Karpas-422 (cell line): ENCODE measurements at regions not wholly inside any gene's neighbourhood (a gene's known extent, or its start where the extent isn't known, plus 50 kb on each side); places are given as distances from the start of the nearest gene placed in this dataset.

Experiments
- DNase-seq: peaks from one replicate; pipeline ENCODE4 v3.0.0-alpha.2; 2015
- H2AFZ ChIP-seq: fragments of 200-600 bp; sonication (generic); 2 replicates; pipeline ENCODE4 v1.6.1; 2014; ENCODE audit warnings: antibody characterized with exemption, low read length, mixed read lengths
- H3K27ac ChIP-seq: fragments of 200-600 bp; sonication (generic); 2 replicates; pipeline ENCODE4 v1.5.1; 2014; ENCODE audit warnings: mild to moderate bottlenecking, low read length, moderate library complexity
- H3K27me3 ChIP-seq: fragments of 200-600 bp; sonication (generic); 2 replicates; pipeline ENCODE4 v1.6.1; 2014; ENCODE audit warnings: low read length, mixed read lengths
- H3K36me3 ChIP-seq: fragments of 200-600 bp; sonication (generic); 2 replicates; pipeline ENCODE4 v1.6.1; 2014; ENCODE audit warnings: low read length, mixed read lengths; ENCODE audit not compliant: insufficient read depth
- H3K4me1 ChIP-seq: fragments of 200-600 bp; sonication (generic); 2 replicates; pipeline ENCODE4 v1.6.1; 2014; ENCODE audit warnings: mild to moderate bottlenecking, low read length, mixed read lengths
- H3K4me2 ChIP-seq: fragments of 200-600 bp; sonication (generic); 2 replicates; pipeline ENCODE4 v1.6.1; 2014; ENCODE audit warnings: low read length, low read depth, mild to moderate bottlenecking; ENCODE audit not compliant: poor library complexity, severe bottlenecking
- H3K4me3 ChIP-seq: fragments of 200-600 bp; sonication (generic); 2 replicates; pipeline ENCODE4 v1.5.1; 2014; ENCODE audit warnings: mild to moderate bottlenecking, antibody characterized with exemption, low read length, mixed read lengths
- H3K79me2 ChIP-seq: fragments of 200-600 bp; sonication (generic); 2 replicates; pipeline ENCODE4 v1.6.1; 2014; ENCODE audit warnings: mild to moderate bottlenecking, low read length, mixed read lengths
- H3K9ac ChIP-seq: fragments of 200-600 bp; sonication (generic); 2 replicates; pipeline ENCODE4 v1.6.0; 2014; ENCODE audit warnings: low read length
- H3K9me2 ChIP-seq: fragments of 200-600 bp; sonication (generic), shearing (Covaris generic); replicated peaks from 2 replicates; pipeline ENCODE4 v1.6.0; 2014; ENCODE audit warnings: mild to moderate bottlenecking, low read length, moderate library complexity; ENCODE audit not compliant: insufficient read depth
- H3K9me3 ChIP-seq: fragments of 300-700, 200-600 bp; sonication (generic); 2 replicates; pipeline ENCODE4 v1.6.1; 2014; ENCODE audit warnings: low read length, mixed read lengths
- H4K20me1 ChIP-seq: fragments of 200-600 bp; sonication (generic); 2 replicates; pipeline ENCODE4 v1.6.1; 2014; ENCODE audit warnings: mild to moderate bottlenecking, antibody characterized with exemption, low read length, low read depth; ENCODE audit not compliant: insufficient read depth

DNA sequence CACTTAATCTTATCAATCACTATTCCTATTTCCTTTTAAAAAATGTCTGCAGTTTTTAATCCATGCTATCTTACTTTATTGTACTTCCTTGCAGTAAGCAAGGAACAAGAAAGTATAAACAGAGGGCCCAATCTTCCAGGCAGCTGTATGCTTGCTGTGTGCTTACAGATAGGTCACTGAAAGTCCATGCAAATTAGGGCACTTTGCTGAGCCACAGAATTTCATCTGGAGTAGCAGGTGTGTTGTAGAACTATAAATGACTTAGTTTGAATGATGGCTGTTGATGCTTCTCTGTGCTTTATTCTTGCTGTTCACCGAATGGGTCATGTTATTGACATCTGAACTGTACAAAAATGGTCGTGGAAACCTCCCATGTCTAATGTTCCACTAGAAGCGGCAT, 154.6 kb downstream of the ATOH1 start:
- Histone ChIP-seq H3K9me3 (no peaks in the 10 kb centered on the region), H3K4me1 (peaks cover 6% of the 10 kb centered on the region), H3K27me3 (no peaks in the 10 kb centered on the region), H3K4me3 (no peak overlapping the region), H3K27ac (no peak overlapping the region), H2AFZ (no peak overlapping the region), H3K36me3 (no peaks in the 10 kb centered on the region), H3K4me2 (no peak overlapping the region), H3K9me2 (no peaks in the 10 kb centered on the region), H3K79me2 (no peaks in the 10 kb centered on the region), H3K9ac (no peak overlapping the region), H4K20me1 (no peaks in the 10 kb centered on the region)
- DNase-seq, result no peak

DNA sequence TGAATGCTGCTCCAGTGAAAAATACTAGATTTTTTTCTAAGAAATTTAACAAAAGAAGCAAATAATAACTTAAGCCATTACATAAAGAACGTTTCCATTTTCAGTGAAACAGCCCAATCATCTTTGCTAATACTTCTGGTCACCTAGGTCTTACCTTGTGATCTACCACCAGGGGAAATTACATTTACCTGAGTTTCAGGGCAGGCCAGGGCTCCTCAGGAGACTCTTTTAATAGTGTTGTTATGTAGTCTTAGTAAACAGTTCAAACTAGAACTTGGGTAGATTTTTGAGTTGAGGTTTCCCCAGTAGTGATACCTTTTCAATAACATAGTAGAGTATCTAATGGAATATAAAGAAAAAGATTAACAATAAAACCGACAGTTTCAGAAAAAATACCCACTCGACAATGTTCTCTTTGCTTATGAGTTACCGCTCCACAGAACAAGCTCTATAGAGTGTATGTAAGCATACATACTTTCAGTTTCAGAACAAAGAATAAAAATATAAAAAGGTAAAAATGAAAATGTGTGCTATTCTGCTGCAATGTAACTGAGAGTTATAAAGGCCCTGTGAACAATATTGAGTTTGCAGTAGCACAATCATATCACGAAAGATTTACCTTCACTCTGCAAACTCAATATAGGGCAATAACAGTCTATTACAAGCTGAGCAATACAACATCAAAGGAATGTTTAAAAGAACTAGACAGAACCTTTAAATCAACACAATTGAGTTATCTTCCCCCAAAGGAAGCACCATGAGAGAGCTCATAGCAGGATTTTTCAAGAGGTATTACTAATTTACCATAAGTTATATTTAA, 165.8 kb downstream of the ATOH1 start:
- DNase-seq, result no peak
- no peaks in the 10 kb centered on the region for H3K36me3 ChIP-seq
- H3K27ac ChIP-seq, result no peak overlapping the region
- no peaks in the 10 kb centered on the region for H3K79me2 ChIP-seq
- H3K9me2 ChIP-seq, result no peaks in the 10 kb centered on the region
- H3K4me3 ChIP-seq, result no peak overlapping the region
- no peak overlapping the region for H3K9ac ChIP-seq
- H3K4me1 ChIP-seq, result no peaks in the 10 kb centered on the region
- H4K20me1 ChIP-seq, result no peaks in the 10 kb centered on the region
- H3K27me3 ChIP-seq, result no peaks in the 10 kb centered on the region
- no peak overlapping the region for H2AFZ ChIP-seq
- no peak overlapping the region for H3K4me2 ChIP-seq
- H3K9me3 ChIP-seq, result no peaks in the 10 kb centered on the region

DNA sequence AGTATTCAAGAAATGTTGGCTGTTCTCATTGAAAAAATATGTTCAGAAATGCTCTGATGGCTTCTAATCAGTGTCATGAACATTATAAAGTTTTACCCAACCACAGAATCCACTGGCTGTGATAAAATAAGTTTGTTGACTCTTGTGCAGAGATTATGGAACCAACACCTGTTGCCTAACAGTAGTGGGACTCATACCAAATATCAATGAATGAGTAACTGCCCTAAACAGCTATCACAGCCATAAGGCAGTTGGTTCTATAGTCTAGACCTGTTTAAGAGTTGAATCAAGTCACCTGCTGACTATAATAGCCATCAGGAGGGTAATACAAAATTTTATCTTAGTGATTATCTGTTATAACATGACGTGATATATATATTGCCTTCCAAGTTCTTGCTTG, 168.3 kb downstream of the ATOH1 start:
- H3K79me2 ChIP-seq, result no peaks in the 10 kb centered on the region
- no peak for DNase-seq
- no peaks in the 10 kb centered on the region for H3K27me3 ChIP-seq
- no peaks in the 10 kb centered on the region for H3K4me1 ChIP-seq
- no peaks in the 10 kb centered on the region for H3K36me3 ChIP-seq
- H3K9me3 ChIP-seq, result no peaks in the 10 kb centered on the region
- no peak overlapping the region for H3K9ac ChIP-seq
- no peak overlapping the region for H3K4me2 ChIP-seq
- H2AFZ ChIP-seq, result no peak overlapping the region
- no peaks in the 10 kb centered on the region for H3K9me2 ChIP-seq
- H4K20me1 ChIP-seq, result no peaks in the 10 kb centered on the region
- H3K4me3 ChIP-seq, result no peak overlapping the region
- H3K27ac ChIP-seq, result no peak overlapping the region

DNA sequence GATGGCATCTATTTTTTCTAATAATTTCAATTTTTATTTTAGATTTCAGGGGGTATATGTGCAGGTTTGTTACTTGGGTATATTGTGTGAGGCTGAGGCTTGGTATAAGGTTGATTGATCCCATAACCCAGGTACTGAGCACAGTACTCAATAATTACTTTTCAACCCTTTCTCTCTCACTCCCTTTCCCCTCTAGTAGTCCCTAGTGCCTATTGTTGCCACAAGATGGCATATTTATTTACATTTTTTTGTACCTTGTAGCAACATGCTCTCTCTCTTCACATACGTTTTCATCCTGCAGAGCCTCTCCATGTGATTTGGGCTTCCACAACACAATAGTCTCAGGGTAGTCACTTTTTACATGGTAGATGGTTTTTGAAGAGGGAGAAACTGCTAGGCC, 172.0 kb downstream of the ATOH1 start:
- Histone ChIP-seq H3K9me2 (no peaks in the 10 kb centered on the region), H3K9ac (no peak overlapping the region), H3K4me2 (no peak overlapping the region), H4K20me1 (no peaks in the 10 kb centered on the region), H3K9me3 (no peaks in the 10 kb centered on the region), H3K36me3 (no peaks in the 10 kb centered on the region), H3K27me3 (no peaks in the 10 kb centered on the region), H3K4me1 (no peaks in the 10 kb centered on the region), H3K4me3 (no peak overlapping the region), H3K79me2 (no peaks in the 10 kb centered on the region), H3K27ac (no peak overlapping the region), H2AFZ (no peak overlapping the region)
- DNase-seq, result no peak

DNA sequence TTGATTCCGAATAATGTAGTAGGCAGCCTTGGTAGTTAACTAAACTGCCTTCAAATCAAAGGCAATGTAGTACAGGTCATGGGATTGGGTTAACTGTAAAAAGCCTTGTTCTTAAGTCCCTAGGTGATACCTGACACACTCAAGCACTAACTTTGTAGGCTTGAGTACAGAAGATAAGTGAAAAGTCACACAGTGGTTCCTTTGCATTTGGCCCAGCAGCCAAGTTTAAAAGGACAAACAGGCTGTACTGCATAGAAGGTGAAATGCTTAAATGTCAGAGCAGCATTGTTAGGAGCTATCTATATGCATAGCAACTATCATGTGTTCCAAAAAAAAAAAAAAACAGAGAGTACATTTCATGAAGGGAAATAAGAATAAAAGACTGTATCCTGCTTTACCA, 178.4 kb downstream of the ATOH1 start:
- Histone ChIP-seq H3K27me3 (no peaks in the 10 kb centered on the region), H3K4me3 (no peak overlapping the region), H3K79me2 (no peaks in the 10 kb centered on the region), H3K27ac (no peak overlapping the region), H3K9me3 (no peaks in the 10 kb centered on the region), H3K9me2 (no peaks in the 10 kb centered on the region), H2AFZ (no peak overlapping the region), H3K4me1 (no peaks in the 10 kb centered on the region), H4K20me1 (no peaks in the 10 kb centered on the region), H3K4me2 (no peak overlapping the region), H3K36me3 (no peaks in the 10 kb centered on the region), H3K9ac (no peak overlapping the region)
- DNase-seq, result no peak

DNA sequence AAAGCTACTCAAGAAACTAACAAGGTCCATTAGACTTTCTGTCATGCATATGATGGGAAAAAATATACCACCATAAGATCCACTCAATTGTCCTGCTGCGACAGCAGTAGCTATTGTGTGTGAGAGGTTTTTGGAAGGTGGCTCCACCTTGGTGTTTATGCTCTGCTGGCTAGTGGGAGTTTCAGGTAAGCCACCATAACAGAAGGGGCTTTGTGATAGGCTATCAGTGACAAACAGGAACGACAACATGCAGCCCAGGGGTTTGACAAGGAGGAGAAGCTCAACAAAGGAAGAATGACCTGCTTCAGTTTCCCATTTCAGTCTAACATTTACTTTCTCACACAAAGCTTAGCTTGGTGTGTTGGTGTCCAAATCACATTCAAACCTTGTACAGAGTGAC, 182.6 kb downstream of the ATOH1 start:
- H3K79me2 ChIP-seq, result no peaks in the 10 kb centered on the region
- no peak overlapping the region for H3K4me2 ChIP-seq
- no peak for DNase-seq
- H3K4me1 ChIP-seq, result no peaks in the 10 kb centered on the region
- H3K36me3 ChIP-seq, result no peaks in the 10 kb centered on the region
- no peak overlapping the region for H3K9ac ChIP-seq
- H3K27me3 ChIP-seq, result no peaks in the 10 kb centered on the region
- H2AFZ ChIP-seq, result no peak overlapping the region
- no peaks in the 10 kb centered on the region for H3K9me2 ChIP-seq
- no peak overlapping the region for H3K4me3 ChIP-seq
- H4K20me1 ChIP-seq, result no peaks in the 10 kb centered on the region
- H3K9me3 ChIP-seq, result no peaks in the 10 kb centered on the region
- no peak overlapping the region for H3K27ac ChIP-seq

DNA sequence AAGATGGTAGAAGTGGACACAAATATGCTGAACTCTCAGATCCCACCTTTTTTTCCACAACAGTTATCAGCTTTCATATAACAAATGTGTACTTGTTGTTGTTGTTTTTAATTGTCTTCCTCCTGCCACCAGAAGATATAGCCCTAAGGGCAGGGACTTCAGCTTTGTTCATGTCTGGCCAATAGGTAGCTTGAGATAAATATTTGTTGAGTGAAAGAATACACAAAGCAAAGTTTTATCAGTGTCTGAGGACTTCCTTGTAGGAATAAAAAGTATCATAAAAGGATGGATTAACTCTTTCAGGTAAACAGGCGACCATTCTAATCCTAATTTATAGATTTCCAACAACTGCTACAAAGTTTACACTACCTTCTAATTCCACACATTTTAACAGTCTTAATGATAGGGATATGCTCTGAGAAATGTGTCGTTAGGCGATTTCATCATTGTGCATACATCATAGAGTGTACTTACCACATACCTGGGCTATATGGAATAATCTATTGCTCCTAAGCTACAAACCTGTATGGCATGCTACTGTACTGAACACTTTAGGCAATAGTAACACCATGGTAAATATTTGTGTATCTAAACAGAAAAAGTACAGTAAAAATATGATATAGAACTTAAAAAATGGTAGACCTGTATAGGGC, 186.1 kb downstream of the ATOH1 start:
- H3K4me1 ChIP-seq, result no peaks in the 10 kb centered on the region
- no peaks in the 10 kb centered on the region for H3K9me2 ChIP-seq
- H3K27ac ChIP-seq, result no peak overlapping the region
- no peak overlapping the region for H3K4me2 ChIP-seq
- H2AFZ ChIP-seq, result no peak overlapping the region
- no peaks in the 10 kb centered on the region for H4K20me1 ChIP-seq
- H3K79me2 ChIP-seq, result no peaks in the 10 kb centered on the region
- no peak overlapping the region for H3K9ac ChIP-seq
- H3K4me3 ChIP-seq, result no peak overlapping the region
- no peak for DNase-seq
- H3K27me3 ChIP-seq, result no peaks in the 10 kb centered on the region
- no peaks in the 10 kb centered on the region for H3K9me3 ChIP-seq
- H3K36me3 ChIP-seq, result no peaks in the 10 kb centered on the region

DNA sequence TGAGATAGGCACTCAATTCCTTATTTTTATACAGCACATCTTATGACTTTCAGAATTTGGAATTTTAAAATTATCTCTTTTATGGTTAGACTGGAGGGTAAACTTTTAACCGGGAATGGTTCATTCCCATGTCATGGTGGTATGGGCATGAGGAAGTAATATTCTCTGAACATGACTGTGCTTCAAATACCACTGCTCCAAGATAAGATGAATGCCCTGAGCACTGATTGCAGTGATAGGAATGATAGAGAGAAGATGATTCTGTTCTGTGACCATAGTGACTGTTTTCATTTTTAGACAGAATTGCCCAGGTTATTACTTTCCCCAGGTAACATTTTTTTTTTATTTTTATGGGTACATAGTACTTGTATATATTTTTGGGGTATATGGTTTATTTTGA, 187.4 kb downstream of the ATOH1 start:
- Histone ChIP-seq H3K4me3 (no peak overlapping the region), H3K4me2 (no peak overlapping the region), H3K27me3 (no peaks in the 10 kb centered on the region), H3K27ac (no peak overlapping the region), H3K79me2 (no peaks in the 10 kb centered on the region), H3K36me3 (no peaks in the 10 kb centered on the region), H3K9me2 (no peaks in the 10 kb centered on the region), H3K9me3 (no peaks in the 10 kb centered on the region), H4K20me1 (no peaks in the 10 kb centered on the region), H3K9ac (no peak overlapping the region), H3K4me1 (no peaks in the 10 kb centered on the region), H2AFZ (no peak overlapping the region)
- no peak for DNase-seq
